GM12864 (cell line): ENCODE measurements at regions not wholly inside any gene's neighbourhood (a gene's known extent, or its start where the extent isn't known, plus 50 kb on each side); places are given as distances from the start of the nearest gene placed in this dataset.
"Not testable (repeated sequence)": the region's sequence is repeated elsewhere in the genome, so short reads cannot be mapped to it uniquely, and the experiment has no call there.

ENCODE experiments used
- DNase-seq: peaks from one replicate; pipeline ENCODE4 v3.0.0-alpha.2; 2011; ENCODE audit warnings: low read depth
- H3K4me3 ChIP-seq: 2 replicates; pipeline ENCODE4 v1.5.1; 2011; ENCODE audit warnings: mild to moderate bottlenecking, low read depth, low read length, control low read depth
- CTCF ChIP-seq: IDR thresholded peaks from 2 replicates; pipeline ENCODE4 v1.5.1; 2011; ENCODE audit warnings: low read depth, mild to moderate bottlenecking, moderate library complexity, low read length, control low read depth, inconsistent platforms; ENCODE audit errors: missing control alignments

GRCh38 chr9:13919401-13919800 lies 394.5 kb downstream of the NFIB start:
- TF ChIP-seq CTCF, result no peak
- DNase-seq, result no peak
- no peak overlapping the region for H3K4me3 ChIP-seq

GRCh38 chr9:13917534-13917933 lies 396.4 kb downstream of the NFIB start:
- H3K4me3 ChIP-seq, result no peak overlapping the region
- no peak for TF ChIP-seq CTCF
- no peak for DNase-seq

- no peak for DNase-seq
- no peak overlapping the region for H3K4me3 ChIP-seq
- no peak for TF ChIP-seq CTCF
Measured at GRCh38 chr9:13915591-13916301, 398.2 kb downstream of the NFIB start.

- no peak overlapping the region for H3K4me3 ChIP-seq
- no peak for DNase-seq
- no peak for TF ChIP-seq CTCF
Measured at GRCh38 chr9:13915131-13915530, 398.8 kb downstream of the NFIB start.

- no peak for TF ChIP-seq CTCF
- H3K4me3 ChIP-seq, result no peak overlapping the region
- DNase-seq, result no peak
Measured at GRCh38 chr9:13911473-13911872, 402.5 kb downstream of the NFIB start.

GRCh38 chr9:13907842-13908241 lies 406.1 kb downstream of the NFIB start:
- not testable (repeated sequence) for DNase-seq, H3K4me3 ChIP-seq

- no peak overlapping the region for H3K4me3 ChIP-seq
- no peak for DNase-seq
- no peak for TF ChIP-seq CTCF
Measured at GRCh38 chr9:13904746-13905145, 409.2 kb downstream of the NFIB start.

GRCh38 chr9:13904311-13904710 lies 409.6 kb downstream of the NFIB start:
- no peak for TF ChIP-seq CTCF
- no peak overlapping the region for H3K4me3 ChIP-seq
- no peak for DNase-seq
